HG03139 (cell line): ENCODE measurements at regions not wholly inside any gene's neighbourhood (a gene's known extent, or its start where the extent isn't known, plus 50 kb on each side); places are given as distances from the start of the nearest gene placed in this dataset.
A peak's percentile ranks its signal among the peaks of the same experiment; 100 is the strongest.

Experiments used
- ATAC-seq: cut with Tn5 transposase; IDR thresholded peaks from one replicate; pipeline ENCODE4 v1.9.1; 2021; ENCODE audit not compliant: unreplicated experiment

DNA sequence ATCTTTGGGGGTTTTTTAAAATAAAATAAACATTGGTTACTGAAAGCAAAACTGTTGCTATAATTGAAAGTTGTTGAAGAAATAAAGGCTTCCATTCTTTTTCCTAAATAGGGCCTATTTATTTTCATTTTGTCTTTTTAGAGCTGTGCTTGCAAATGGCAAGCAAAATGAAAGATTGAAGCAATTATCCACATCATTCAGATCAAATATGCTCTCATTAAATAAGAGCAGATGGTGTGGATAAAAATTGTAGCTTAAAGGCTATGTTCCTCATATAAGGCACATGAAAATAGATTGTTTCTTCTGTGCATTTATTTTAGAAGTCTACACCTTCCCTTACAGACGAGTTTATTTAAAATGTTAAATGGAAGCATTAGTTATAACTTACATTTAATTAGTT, 1317.7 kb downstream of the MRPL39 start:
- no peak for ATAC-seq

DNA sequence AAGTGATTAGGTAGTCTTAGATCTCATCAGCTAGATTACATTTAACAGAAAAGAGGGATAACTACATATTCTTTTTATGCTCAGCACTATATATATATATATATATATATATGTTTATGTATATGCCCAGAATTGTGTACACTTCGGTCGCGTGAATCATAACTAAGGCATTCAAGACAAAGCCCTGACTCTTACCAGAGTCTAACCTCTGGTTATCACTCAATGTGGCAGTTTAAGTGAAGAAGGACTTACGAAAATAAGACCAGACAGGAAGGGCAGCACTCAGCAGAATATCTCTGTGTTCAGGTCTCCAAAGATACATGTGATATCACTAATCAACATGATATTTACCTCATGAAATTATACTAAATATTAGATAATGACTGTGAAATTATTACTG, 1326.7 kb downstream of the MRPL39 start:
- ATAC-seq: no peak

DNA sequence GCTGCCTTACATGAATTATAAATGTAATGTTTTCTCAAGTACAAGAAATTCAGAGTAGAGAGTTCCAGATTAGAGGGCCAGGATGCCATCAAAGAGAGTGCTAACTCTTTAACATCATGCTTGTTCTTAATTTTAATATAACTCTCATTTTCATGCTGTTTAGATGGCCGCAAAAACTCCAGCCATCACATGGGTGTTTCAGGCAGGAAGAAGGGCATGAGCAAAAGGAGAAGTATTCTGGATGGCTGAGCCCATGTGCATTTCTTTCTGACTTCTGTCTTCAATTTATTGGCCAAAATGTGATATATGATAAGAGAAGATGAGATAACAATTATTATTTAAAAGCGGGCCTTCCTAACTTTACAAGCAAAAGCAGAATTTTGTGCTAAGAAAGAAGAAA, 1328.6 kb downstream of the MRPL39 start:
- ATAC-seq: no peak

DNA sequence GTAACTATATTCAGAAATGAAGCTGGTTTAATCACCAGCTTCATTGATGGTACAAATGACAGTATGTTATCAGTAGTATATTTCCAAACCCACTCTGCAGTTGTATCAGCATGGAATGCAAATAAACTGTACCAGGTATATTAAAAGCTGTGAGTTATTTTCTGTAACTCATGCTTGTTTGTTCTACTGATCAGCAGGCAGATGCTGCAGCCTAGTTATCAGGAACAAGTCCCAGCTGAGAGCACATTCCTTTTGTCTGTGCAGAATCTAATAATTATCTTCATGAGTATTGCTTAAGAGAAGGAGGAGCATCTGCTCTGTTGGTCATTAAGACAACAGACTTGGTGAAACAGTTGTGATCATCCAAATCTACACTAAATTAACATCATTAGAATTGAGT, 1331.1 kb downstream of the MRPL39 start:
- ATAC-seq: no peak

DNA sequence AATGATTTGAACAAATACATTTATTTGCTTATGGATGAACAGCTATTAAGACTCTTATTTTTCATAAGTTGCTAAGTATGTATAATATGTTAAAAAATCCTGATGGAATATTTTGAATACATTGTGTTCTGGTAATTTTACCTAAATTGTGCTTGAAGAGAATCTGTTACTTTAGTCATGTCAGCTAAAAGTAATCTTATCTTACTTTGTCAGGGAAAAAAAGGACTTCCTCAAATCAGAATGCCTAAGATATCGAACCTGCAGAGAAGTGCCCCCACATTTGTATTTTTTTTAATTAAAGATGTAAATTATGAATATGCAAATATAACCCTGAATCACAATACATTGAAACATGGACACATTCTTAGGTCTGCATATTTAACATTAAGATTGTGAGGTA, 1331.7 kb downstream of the MRPL39 start:
- no peak for ATAC-seq

DNA sequence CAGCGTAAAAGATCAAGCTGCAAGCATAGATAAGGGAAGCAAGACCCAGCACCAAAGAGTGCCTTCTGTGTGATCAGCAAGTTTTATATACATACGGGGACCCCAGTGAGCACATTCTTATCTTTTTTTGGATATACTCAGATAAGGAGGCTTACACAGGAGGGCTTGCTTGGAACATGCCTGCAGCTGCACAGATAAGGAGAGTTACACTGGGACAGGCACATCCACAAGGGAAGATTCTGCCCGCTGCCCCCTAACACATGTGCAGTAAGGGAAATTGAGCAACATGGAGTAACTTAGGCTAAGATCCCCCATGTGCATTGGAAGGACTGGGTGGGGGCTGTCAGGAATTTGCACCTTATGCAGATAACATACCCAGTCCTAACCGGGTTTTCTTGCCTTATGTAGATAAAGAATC, 1334.8 kb downstream of the MRPL39 start:
- ATAC-seq: no peak

DNA sequence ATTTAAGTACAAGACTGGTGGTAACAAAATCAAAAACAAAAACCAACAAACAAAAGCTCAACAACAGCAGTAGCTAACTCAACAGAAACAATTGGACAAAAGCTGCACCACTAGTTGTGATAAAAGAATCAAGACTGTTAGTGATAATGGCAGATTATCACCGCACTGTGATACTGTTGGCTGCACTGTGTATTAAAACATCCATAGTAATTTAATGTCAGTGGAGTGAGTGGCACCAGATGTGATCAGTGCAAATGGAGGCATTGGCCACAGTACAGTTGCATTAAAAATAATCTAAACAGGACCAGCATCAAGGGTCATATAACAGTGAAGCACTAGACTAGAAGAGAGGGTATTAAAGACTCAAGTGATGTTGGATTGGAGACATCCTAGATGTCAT, 1341.3 kb downstream of the MRPL39 start:
- ATAC-seq: no peak

DNA sequence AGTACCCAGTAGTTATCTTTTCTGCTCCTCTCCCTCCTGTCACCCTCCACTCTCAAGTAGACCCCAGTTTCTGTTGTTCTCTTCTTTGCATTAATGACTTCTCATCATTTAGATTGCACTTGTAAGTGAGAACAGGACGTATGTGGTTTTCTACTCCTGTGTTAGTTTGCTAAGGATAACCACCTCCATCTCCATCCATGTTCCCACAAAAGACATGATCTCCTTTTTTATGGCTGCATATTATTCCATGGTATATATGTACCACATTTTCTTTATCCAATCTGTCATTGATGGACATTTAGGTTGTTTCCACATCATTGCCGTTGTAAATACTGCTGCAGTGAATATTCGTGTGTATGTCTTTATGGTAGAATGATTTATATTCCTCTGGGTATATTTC, 1346.5 kb downstream of the MRPL39 start:
- ATAC-seq: no peak

DNA sequence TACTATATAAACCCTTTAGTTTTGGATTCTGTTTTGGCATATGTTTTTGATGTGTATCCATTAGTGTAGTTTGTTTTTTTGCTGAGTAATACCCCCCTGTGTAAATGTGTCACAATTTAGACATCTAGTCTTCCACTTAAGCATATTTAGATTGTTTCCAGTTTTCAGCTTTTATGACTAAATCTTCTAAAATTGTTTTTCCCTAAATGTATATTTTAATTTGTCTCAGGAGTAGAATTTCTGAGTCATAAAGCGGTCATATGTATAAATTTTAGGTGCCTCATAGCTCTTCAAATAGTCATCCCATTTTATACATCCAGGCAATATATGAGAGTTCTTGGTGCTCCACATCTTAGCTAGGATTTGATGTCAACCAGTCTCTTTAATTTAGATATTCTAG, 1348.0 kb downstream of the MRPL39 start:
- ATAC-seq: no peak

DNA sequence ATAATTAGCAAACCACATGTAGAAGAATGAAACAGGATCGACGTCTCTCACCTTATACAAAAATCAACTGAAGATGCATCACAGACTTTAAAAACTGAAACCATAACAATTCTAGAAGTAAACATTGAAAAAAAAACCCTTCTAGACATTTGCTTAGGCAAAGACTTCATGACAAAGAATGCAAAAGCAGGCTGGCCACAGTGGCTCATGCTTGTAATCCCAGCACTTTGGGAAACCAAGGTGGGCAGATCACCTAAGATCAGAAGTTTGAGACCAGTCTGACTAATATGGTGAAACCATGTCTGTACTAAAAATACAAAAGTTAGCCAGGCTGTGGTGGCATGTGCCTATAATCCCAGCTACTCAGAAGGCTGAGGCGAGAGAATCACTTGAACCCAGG, 1351.7 kb downstream of the MRPL39 start:
- no peak for ATAC-seq

DNA sequence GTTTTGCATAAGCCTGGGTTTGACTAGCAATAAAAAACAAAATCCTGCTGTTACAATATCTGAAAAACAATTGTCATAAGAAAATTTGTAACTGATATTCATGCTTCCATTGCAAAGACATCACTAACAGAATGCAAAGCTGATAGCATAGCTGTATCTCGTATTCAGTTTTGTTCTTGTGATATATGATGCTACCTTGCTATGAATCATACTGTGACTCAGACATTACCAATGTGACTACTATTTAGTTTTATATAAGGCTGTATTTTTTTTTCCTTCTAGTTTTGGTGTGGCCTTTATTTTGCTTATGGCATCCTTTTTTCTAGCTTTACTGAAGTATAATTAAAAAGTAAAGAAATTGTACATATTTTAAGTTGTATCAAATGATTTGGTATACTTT, 1381.8 kb downstream of the MRPL39 start:
- no peak for ATAC-seq

DNA sequence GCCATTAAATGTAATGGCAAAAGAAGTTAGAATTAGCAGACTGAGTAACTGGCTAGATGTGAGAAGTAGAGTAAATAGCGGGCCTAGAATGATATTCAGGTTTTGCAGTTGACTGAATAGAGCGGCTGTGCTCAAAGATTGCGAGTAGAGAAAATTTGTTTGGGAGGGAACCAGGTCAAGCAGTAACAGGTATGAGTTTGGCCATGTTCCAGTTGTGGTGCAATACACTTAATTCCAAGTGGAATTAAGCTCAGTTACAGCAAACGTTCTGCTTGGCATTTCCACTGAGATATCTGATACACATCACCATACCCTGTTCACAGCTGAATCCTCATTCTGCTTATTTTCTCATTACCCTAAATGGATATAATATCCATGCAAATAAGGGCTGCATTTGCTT, 1382.9 kb downstream of the MRPL39 start:
- no peak for ATAC-seq

DNA sequence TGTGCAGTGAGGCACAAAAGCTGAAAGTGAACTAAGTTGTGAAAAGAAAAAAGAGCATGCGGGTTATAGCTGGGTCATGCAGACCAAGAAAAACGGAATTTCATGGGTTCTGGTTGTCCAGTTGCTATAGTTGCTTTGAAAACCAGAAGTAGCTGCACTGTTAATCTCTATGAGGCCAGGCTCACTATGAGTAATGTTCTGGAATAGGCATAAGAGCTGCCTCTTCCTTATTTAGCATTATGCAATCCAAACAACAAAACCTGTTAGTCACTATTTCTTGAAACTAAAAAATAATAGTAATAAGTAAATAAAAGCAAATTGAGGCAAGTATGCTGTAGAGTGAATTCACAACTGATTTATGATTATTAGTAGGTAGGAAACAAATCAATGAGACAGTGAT, 1383.7 kb downstream of the MRPL39 start:
- ATAC-seq: no peak

DNA sequence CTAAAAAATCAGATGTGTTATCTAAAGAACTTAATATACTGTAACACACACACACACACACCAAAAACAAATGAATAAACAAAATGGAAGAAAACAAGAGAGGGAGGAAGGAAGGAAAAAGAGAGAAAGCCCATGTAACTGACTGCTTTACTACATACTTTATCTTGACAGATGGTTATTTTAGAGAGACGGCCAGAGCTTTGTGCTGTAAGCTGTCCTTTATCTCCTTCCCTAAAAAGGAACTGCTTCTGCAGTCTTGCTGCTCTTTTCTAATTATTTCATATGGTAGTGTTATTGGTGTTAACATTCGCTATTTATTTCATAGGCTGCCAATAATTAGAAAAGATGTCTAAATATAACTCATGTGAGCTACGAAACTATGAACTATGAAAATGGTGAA, 1384.6 kb downstream of the MRPL39 start:
- no peak for ATAC-seq

DNA sequence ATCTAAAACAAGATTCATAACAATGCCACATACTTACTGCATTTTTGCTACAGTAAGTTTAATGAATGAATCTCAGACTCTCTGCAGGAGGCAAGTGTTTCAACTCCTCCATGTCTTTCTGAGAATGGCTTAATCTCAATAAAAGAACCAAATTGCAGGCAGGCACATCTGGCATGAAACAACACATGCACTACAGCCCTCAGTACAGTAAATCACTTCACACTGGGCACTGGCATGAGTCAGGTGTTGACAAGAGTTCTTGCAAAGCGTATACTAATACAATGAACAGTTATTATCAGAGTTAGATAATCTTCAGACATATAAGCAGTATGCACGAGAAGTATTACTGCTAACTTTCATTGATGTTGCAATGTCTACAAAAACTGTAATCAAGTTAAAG, 1386.8 kb downstream of the MRPL39 start:
- no peak for ATAC-seq

DNA sequence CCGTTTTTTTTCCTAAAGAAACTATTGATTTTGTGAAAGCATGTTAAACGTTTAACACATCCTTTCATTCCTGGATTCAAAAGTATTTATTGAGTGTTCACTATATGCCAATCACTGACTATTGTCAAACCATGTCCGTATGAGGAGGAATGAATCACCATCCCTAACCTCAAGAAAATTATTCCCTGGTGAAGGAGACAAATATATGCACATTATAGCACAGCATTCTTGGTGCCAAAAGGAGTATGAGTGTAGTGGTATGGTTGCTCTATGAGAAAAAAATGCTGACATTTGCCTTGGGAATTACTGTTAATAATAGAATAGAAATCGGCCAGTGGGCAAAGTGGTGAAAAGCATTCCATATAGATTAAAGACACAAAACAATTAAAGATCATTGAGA, 1390.1 kb downstream of the MRPL39 start:
- ATAC-seq: no peak

DNA sequence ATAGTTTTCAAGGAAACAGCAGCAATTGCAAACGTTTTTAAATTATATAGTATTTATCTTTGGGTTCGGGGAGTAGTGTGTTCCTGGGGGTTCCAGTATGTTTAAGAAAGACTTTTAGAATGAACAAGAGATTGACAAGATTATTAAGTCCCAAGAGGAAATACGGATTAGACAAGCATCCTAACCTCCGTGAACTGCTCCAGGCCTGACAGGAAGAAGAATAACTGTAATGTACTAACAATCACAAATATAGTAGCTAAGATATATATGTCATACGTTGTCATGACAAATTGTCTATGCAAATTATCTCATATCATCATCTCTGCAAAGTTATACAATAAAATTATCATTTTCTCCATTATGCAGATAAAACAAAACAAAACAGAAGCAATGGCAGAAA, 1397.2 kb downstream of the MRPL39 start:
- no peak for ATAC-seq

DNA sequence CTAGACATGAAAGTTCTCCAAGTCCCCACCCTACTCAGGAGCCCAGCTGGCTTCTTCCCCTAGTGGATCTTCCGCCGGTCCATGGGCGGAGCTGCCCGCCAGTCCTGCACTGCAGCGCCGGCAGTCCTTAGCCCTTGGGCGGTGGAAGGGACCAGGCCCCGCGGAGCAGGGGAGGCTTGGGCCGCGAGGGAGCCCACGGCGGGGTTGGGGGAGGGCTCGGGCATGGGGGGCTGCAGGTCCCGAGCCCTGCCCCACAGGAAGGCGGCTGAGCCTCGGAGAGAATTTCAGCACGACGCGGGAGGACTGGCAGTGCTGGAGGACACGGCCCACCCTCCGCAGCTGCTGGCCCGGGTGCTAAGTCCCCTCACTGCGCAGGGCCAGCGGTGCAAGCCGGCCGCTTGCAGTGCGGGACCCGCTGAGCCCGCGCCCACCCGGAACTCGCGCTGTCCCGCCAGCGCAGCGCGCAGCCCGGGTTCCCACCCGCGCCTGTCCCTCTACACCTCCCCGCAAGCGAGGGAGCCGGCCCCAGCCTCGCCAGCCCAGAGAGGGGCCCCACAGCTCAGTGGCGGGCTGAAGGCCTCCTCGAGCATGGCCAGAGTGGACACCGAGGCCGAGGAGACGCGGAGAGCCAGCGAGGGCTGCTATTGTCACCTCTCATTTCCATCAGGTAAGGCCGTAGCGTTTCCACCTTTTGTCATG, 1398.6 kb downstream of the MRPL39 start:
- no peak for ATAC-seq

DNA sequence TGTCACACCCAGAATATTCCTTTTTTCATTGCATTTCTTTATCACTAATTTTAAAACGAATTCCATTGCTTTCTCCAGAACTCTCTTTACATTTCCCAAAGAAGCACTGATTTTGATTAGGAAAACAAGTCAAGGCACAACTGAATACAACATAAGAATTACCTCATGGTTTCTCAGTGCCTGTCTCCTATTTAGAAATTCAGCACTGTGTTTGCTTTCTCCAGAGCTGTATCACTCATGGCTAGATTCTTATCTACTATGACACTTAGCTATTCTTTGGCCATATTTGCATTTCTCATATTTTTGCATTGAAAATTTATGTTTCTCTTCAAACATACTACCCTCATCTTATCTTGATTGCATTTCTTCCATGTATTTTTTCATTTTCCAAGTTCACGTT, 1402.0 kb downstream of the MRPL39 start:
- ATAC-seq: no peak

DNA sequence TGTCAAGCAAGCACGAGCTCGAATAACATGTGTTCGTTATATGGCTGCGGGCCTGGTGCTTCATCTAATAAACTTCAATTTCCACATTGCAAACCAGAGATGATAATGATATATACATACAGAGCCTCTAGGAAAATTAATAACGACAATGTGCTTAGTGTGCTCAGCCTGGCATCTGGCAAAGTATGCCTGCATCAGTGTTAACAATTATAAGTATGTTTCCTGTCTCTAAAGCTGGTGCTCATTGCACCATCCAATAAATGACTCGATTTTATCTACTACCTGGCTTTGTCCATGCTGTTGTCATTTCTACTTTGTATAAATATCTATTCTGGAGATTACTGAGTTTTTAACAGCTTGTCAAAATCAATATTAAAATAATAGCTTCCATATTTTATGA, 1402.6 kb downstream of the MRPL39 start:
- no peak for ATAC-seq

DNA sequence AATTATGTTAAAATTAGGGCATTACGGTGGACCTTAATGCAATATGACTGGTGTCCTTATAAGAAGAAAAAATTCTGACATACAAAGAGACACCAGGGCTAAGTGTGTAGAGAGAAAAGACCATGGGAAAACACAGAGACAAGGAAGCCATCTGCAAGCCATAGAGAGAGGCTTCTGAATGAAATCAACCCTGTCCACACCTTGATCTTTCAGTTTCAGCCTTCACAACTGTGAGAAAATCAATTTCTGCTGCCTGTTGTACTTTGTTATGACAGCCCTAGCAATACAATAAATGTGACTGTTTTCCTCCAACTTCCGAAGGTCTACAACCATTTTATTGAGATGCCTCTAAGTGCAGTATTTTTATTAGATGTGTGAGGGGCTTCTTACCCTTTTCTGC, 1407.2 kb downstream of the MRPL39 start:
- peak; percentile 52 for ATAC-seq

DNA sequence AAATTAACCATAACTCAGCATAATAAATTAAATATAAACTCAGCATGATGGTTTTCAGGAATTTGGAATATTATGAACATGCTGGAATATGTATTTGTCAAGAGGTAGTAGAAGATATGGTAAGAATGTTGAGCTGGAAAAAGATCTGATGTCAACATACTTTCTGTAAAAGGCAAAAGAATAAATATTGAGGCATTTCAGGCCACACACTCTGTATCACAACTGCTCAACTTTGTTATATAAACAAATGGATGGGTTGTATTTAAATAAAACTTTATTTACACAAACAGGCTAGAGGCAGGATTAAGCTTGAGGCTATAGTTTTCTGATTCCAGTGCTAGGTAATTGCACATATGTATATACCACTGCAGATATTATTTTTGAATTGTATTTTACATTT, 1409.4 kb downstream of the MRPL39 start:
- ATAC-seq: no peak

DNA sequence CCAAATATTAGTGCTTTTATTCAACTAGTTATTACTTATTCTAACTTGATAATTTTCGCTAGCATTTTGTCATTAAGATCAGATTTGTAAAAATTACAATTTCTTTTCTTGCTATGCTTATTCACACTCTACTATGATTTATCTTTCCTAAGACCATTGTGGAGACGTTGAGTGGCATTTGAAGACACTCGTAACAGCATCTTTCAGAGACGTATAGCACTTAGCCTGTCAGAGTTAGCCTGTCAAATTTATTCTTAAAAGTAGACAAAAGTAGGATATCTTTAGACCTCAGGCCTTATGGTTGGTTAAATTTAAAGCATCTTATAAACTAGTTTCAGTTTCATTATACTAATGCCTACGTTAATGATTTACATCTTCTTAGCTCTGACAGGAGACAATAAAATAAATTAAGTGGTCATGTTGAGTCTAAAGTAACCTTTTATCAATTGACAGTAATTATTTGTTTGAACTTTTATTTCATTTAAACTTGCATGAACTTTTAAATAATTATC, 1410.1 kb downstream of the MRPL39 start:
- peak; percentile 86 for ATAC-seq
